ENCODE measurements at regions not wholly inside any gene's neighbourhood (a gene's known extent, or its start where the extent isn't known, plus 50 kb on each side); places are given as distances from the start of the nearest gene placed in this dataset.

DNA sequence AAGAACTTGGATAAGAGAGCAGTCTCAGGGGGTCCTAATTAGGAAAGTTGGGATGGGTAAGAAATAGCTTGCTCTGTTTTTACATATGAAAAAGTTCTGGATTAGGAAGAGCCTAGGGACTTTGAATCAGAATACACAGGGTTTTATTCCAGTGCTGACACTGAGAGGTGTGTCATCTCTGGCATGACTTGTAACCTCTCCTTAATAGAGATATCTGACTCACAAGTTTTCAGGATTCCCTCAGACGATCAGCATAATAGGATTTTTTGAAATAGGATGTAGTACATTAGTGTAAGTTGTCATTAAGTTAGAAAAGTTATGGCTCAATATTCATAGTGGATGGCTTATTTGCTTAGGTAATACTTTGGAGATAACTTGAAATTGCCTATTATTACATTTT is 555.2 kb upstream of the MIR17HG start (continued):
- TF ChIP-seq, protein P1, sequence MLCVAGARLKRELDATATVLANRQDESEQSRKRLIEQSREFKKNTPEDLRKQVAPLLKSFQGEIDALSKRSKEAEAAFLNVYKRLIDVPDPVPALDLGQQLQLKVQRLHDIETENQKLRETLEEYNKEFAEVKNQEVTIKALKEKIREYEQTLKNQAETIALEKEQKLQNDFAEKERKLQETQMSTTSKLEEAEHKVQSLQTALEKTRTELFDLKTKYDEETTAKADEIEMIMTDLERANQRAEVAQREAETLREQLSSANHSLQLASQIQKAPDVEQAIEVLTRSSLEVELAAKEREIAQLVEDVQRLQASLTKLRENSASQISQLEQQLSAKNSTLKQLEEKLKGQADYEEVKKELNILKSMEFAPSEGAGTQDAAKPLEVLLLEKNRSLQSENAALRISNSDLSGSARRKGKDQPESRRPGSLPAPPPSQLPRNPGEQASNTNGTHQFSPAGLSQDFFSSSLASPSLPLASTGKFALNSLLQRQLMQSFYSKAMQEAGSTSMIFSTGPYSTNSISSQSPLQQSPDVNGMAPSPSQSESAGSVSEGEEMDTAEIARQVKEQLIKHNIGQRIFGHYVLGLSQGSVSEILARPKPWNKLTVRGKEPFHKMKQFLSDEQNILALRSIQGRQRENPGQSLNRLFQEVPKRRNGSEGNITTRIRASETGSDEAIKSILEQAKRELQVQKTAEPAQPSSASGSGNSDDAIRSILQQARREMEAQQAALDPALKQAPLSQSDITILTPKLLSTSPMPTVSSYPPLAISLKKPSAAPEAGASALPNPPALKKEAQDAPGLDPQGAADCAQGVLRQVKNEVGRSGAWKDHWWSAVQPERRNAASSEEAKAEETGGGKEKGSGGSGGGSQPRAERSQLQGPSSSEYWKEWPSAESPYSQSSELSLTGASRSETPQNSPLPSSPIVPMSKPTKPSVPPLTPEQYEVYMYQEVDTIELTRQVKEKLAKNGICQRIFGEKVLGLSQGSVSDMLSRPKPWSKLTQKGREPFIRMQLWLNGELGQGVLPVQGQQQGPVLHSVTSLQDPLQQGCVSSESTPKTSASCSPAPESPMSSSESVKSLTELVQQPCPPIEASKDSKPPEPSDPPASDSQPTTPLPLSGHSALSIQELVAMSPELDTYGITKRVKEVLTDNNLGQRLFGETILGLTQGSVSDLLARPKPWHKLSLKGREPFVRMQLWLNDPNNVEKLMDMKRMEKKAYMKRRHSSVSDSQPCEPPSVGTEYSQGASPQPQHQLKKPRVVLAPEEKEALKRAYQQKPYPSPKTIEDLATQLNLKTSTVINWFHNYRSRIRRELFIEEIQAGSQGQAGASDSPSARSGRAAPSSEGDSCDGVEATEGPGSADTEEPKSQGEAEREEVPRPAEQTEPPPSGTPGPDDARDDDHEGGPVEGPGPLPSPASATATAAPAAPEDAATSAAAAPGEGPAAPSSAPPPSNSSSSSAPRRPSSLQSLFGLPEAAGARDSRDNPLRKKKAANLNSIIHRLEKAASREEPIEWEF (CRISPR knock-in tag; IDR thresholded peaks at IDR 0.05): no peak
- no peak for TF ChIP-seq NFIC (IDR thresholded peaks at IDR 0.05)
- TF ChIP-seq FOXJ3 (CRISPR knock-in tag; IDR thresholded peaks at IDR 0.05): no peak
- no peak for TF ChIP-seq LCOR (CRISPR knock-in tag; IDR thresholded peaks at IDR 0.05)
- TF ChIP-seq, protein P2, sequence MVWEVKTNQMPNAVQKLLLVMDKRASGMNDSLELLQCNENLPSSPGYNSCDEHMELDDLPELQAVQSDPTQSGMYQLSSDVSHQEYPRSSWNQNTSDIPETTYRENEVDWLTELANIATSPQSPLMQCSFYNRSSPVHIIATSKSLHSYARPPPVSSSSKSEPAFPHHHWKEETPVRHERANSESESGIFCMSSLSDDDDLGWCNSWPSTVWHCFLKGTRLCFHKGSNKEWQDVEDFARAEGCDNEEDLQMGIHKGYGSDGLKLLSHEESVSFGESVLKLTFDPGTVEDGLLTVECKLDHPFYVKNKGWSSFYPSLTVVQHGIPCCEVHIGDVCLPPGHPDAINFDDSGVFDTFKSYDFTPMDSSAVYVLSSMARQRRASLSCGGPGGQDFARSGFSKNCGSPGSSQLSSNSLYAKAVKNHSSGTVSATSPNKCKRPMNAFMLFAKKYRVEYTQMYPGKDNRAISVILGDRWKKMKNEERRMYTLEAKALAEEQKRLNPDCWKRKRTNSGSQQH (CRISPR knock-in tag; IDR thresholded peaks at IDR 0.05): no peak
- TF ChIP-seq RBM39 (optimal IDR thresholded peaks at IDR 0.05; ENCODE audit: low read depth, low read length): no peak
- TF ChIP-seq, protein P3, sequence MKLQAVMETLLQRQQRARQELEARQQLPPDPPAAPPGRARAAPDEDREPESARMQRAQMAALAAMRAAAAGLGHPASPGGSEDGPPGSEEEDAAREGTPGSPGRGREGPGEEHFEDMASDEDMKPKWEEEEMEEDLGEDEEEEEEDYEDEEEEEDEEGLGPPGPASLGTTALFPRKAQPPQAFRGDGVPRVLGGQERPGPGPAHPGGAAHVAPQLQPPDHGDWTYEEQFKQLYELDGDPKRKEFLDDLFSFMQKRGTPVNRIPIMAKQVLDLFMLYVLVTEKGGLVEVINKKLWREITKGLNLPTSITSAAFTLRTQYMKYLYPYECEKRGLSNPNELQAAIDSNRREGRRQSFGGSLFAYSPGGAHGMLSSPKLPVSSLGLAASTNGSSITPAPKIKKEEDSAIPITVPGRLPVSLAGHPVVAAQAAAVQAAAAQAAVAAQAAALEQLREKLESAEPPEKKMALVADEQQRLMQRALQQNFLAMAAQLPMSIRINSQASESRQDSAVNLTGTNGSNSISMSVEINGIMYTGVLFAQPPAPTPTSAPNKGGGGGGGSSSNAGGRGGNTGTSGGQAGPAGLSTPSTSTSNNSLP (IDR thresholded peaks at IDR 0.05; ENCODE audit: borderline replicate concordance, low read depth, low read length): no peak

All from K562 (cell line).